ENCODE measurements at regions not wholly inside any gene's neighbourhood (a gene's known extent, or its start where the extent isn't known, plus 50 kb on each side); places are given as distances from the start of the nearest gene placed in this dataset.

DNA sequence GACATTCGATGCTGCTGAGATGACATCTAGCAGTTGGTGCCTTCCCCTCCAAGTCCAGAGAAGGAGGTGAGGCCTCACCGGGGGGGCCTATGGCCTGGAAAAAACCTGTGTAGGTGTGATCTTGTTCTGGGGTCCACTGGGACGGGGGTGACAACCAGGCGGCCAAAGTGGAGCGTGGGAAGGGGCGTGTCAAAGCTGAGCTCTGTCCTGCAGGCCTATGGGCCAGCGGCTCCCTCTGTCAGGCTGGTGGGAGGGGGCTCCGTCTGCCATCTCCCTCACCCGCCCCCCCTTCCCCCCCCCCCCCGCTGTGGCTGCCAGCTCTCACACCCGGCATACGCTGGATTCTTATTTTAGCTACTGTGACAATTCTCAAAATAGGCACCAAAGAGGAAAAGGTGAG, 56.7 kb upstream of the UQCRFS1 start:
- intact Hi-C loops (cut with DNase I; ENCODE audit: low total_unique reads), result no loop called here
- ATAC-seq, result no peak
- H3K27me3 ChIP-seq, result no peaks in the 10 kb centered on the region
- DNase-seq, result no peak
- no peaks in the 10 kb centered on the region for H3K36me3 ChIP-seq
- no peaks in the 10 kb centered on the region for H3K4me1 ChIP-seq
- TF ChIP-seq, protein P1, sequence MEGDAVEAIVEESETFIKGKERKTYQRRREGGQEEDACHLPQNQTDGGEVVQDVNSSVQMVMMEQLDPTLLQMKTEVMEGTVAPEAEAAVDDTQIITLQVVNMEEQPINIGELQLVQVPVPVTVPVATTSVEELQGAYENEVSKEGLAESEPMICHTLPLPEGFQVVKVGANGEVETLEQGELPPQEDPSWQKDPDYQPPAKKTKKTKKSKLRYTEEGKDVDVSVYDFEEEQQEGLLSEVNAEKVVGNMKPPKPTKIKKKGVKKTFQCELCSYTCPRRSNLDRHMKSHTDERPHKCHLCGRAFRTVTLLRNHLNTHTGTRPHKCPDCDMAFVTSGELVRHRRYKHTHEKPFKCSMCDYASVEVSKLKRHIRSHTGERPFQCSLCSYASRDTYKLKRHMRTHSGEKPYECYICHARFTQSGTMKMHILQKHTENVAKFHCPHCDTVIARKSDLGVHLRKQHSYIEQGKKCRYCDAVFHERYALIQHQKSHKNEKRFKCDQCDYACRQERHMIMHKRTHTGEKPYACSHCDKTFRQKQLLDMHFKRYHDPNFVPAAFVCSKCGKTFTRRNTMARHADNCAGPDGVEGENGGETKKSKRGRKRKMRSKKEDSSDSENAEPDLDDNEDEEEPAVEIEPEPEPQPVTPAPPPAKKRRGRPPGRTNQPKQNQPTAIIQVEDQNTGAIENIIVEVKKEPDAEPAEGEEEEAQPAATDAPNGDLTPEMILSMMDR (IDR thresholded peaks at IDR 0.05 in 4 of 5, conservative IDR thresholded peaks at IDR 0.05 in 1 of 5), result no peak
- no peak for TF ChIP-seq POLR2A (IDR thresholded peaks at IDR 0.05)
- H3K4me3 ChIP-seq, result no peak overlapping the region
- in situ Hi-C loops (cut with MboI; ENCODE audit: low sequenced_read_pairs in 4 of 4), result loop anchor here in 3 of 4 donors (10.0 to 25.0 kb wide), 4 partner anchors 157 to 535 kb away; no protein-coding TSS in a partner anchor
- H3K27ac ChIP-seq, result no peak overlapping the region
- no peaks in the 10 kb centered on the region for H3K9me3 ChIP-seq

DNA sequence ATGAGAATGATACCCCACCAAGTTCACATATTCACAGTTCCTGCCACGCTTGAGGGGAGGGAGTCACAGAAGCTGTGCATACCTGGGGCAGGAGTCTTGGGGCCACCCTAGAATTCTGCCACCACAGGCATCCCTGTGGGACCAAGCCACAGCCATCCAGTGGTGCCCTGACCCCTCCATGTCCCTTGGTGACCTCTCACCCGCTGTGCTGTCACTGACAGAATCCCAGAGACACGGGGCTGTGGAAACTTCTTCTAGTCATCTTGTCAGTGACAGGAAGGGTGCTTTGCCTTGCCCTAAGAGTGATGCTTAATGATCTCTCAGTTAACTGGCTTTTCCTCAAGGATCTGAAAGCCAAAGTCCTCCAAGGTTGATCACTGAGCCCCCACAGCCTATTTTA, 58.4 kb upstream of the UQCRFS1 start:
- intact Hi-C loops (cut with DNase I; ENCODE audit: low total_unique reads), result no loop called here
- Histone ChIP-seq H3K36me3 (no peaks in the 10 kb centered on the region), H3K4me1 (no peaks in the 10 kb centered on the region), H3K4me3 (no peak overlapping the region), H3K27ac (no peak overlapping the region), H3K9me3 (no peaks in the 10 kb centered on the region), H3K27me3 (no peaks in the 10 kb centered on the region)
- in situ Hi-C loops (cut with MboI; ENCODE audit: low sequenced_read_pairs in 4 of 4), result loop anchor here in 2 of 4 donors (25.0 kb wide), 3 partner anchors 159 to 534 kb away; no protein-coding TSS in a partner anchor
- ATAC-seq (no peak), DNase-seq (no peak)
- TF ChIP-seq, protein P1 (IDR thresholded peaks at IDR 0.05 in 4 of 5, conservative IDR thresholded peaks at IDR 0.05 in 1 of 5), result no peak
- no peak for TF ChIP-seq POLR2A (IDR thresholded peaks at IDR 0.05)

DNA sequence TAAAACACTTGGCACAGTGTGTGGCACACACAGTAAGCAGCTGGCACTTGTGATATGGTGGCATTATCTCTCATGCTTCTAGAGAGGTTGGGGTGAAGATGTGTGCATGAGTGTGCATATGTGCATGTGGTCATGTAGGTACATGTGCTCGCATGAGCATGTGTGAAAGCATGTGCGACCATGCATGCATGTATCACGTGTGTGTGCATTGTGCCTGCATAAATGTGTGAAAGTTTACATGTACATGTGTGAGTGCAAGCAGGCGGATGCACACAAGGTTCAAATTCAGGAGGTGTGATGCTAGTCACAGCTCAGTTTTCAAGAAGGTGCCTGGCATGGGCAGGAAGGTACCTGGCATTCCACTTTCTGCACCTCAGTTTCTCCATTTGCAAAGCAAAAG, 59.0 kb upstream of the UQCRFS1 start:
- no peak overlapping the region for H3K27ac ChIP-seq
- in situ Hi-C loops (cut with MboI; ENCODE audit: low sequenced_read_pairs in 4 of 4) (loop anchor here in 2 of 4 donors (25.0 kb wide), 3 partner anchors 160 to 535 kb away; no protein-coding TSS in a partner anchor), intact Hi-C loops (cut with DNase I; ENCODE audit: low total_unique reads) (no loop called here)
- TF ChIP-seq, protein P1 (IDR thresholded peaks at IDR 0.05 in 4 of 5, conservative IDR thresholded peaks at IDR 0.05 in 1 of 5), result no peak
- TF ChIP-seq POLR2A (IDR thresholded peaks at IDR 0.05), result no peak
- no peak for DNase-seq
- ATAC-seq, result no peak
- H3K4me1 ChIP-seq, result no peaks in the 10 kb centered on the region
- no peak overlapping the region for H3K4me3 ChIP-seq
- no peaks in the 10 kb centered on the region for H3K9me3 ChIP-seq
- no peaks in the 10 kb centered on the region for H3K27me3 ChIP-seq
- H3K36me3 ChIP-seq, result no peaks in the 10 kb centered on the region

DNA sequence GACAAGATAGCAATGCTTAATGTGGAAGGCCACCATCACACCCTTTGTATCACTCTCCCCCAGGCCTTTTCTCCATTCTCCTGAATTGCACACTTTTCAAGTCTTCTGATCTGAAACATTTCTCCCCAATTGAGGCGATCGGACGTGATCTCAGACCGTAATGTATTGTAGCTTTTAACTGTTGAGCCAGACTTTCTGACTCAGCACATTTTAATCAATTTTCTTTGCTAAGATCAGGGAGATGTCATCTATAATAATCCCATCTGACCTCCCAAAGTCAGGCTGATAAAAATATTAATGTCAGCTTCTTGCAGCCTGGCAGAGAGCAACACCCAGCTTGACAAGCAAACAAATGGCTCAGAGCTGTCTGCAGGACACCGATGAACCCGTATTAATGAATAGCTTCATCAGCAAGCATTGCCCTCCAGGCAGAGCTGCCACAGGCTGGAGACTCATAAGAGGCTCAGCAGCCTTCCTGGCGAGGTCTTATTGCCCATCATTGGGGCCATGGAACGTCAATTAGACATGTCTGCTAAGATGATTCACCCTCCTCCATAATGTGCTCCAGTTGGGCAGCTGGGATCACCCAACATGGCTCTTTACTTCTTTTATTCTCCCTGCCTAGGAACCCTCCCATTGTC, 60.2 kb upstream of the UQCRFS1 start:
- Histone ChIP-seq H3K4me3 (no peak overlapping the region), H3K27me3 (peaks cover 0 to 6% (median 0%) of the 10 kb centered on the region in 3 donors), H3K36me3 (no peaks in the 10 kb centered on the region), H3K4me1 (no peaks in the 10 kb centered on the region), H3K27ac (no peak overlapping the region), H3K9me3 (no peaks in the 10 kb centered on the region)
- DNase-seq (no peak), ATAC-seq (no peak)
- intact Hi-C loops (cut with DNase I; ENCODE audit: low total_unique reads), result no loop called here
- TF ChIP-seq, protein P1 (IDR thresholded peaks at IDR 0.05 in 4 of 5, conservative IDR thresholded peaks at IDR 0.05 in 1 of 5), result no peak
- TF ChIP-seq POLR2A (IDR thresholded peaks at IDR 0.05), result no peak
- in situ Hi-C loops (cut with MboI; ENCODE audit: low sequenced_read_pairs in 4 of 4), result loop anchor here in 2 of 4 donors (25.0 kb wide), 3 partner anchors 161 to 536 kb away; no protein-coding TSS in a partner anchor

Data from gastrocnemius medialis (tissue), 4 donors.